Keratinocyte (primary cell): ENCODE measurements at regions not wholly inside any gene's neighbourhood (a gene's known extent, or its start where the extent isn't known, plus 50 kb on each side); places are given as distances from the start of the nearest gene placed in this dataset.

ENCODE experiments used
- DNase-seq: peaks from one replicate; pipeline ENCODE4 v3.0.0-alpha.2; 2011; ENCODE audit warnings: low read depth, missing footprints, low spot score
- FAIRE-seq: peaks from 2 replicates; lab custom pipeline; 2011; peaks lifted over from hg19 to GRCh38; lab: Jason Lieb, UNC
- H2AFZ ChIP-seq: 2 replicates; pipeline ENCODE4 v1.6.0; 2012; ENCODE audit warnings: low read length, control low read depth, inconsistent platforms; ENCODE audit not compliant: control insufficient read depth
- H3K27ac ChIP-seq: 2 replicates; pipeline ENCODE4 v1.5.1; 2011; ENCODE audit warnings: low read length; ENCODE audit not compliant: control insufficient read depth, insufficient read depth
- H3K27me3 ChIP-seq: 3 replicates; pipeline ENCODE4 v1.6.0; 2011; ENCODE audit warnings: low read length; ENCODE audit not compliant: control insufficient read depth, insufficient read depth; ENCODE audit errors: extremely low read depth
- H3K36me3 ChIP-seq, 2 experiments: 2 replicates in 1 of 2; 3 replicates in 1 of 2; pipeline ENCODE4 v1.5.1; 2011; ENCODE audit warnings: low read length in 2 of 2, mild to moderate bottlenecking in 1 of 2; ENCODE audit not compliant: control insufficient read depth in 2 of 2, insufficient read depth in 2 of 2; ENCODE audit errors: extremely low read depth in 1 of 2
- H3K4me1 ChIP-seq: 3 replicates; pipeline ENCODE4 v1.5.1; 2011; ENCODE audit warnings: low read length; ENCODE audit not compliant: control insufficient read depth, insufficient read depth; ENCODE audit errors: extremely low read depth
- H3K4me2 ChIP-seq: 3 replicates; pipeline ENCODE4 v1.6.0; 2011; ENCODE audit warnings: low read depth, low read length; ENCODE audit not compliant: control insufficient read depth, insufficient read depth; ENCODE audit errors: extremely low read depth
- H3K4me3 ChIP-seq, 3 experiments: fragments of 200-600 bp in 1 of 3; sonication (generic) in 1 of 3; 2 replicates in 2 of 3; 3 replicates in 1 of 3; pipeline ENCODE4 v1.5.1; 2011 to 2016; ENCODE audit warnings: low read length in 3 of 3, mild to moderate bottlenecking in 3 of 3, control low read depth in 2 of 3, inconsistent platforms in 1 of 3, low read depth in 1 of 3, mixed read lengths in 1 of 3, mixed run types in 1 of 3, moderate library complexity in 1 of 3; ENCODE audit not compliant: control insufficient read depth in 2 of 3, insufficient read depth in 2 of 3; ENCODE audit errors: extremely low read depth in 1 of 3
- H3K79me2 ChIP-seq: 2 replicates; pipeline ENCODE4 v1.6.0; 2012; ENCODE audit warnings: low read length; ENCODE audit not compliant: control insufficient read depth, insufficient read depth
- H3K9ac ChIP-seq: 3 replicates; pipeline ENCODE4 v1.6.0; 2011; ENCODE audit warnings: low read length; ENCODE audit not compliant: control insufficient read depth, insufficient read depth; ENCODE audit errors: extremely low read depth
- H3K9me1 ChIP-seq: 3 replicates; pipeline ENCODE4 v1.6.0; 2011; ENCODE audit warnings: low read length; ENCODE audit not compliant: control insufficient read depth, insufficient read depth; ENCODE audit errors: extremely low read depth
- H3K9me3 ChIP-seq: 2 replicates; pipeline ENCODE4 v1.5.1; 2012; ENCODE audit warnings: low read depth, low read length; ENCODE audit not compliant: control insufficient read depth
- H4K20me1 ChIP-seq: 3 replicates; pipeline ENCODE4 v1.6.0; 2011; ENCODE audit warnings: low read length; ENCODE audit not compliant: control insufficient read depth, insufficient read depth; ENCODE audit errors: extremely low read depth
- CTCF ChIP-seq, 3 experiments: IDR thresholded peaks in 1 of 3; conservative IDR thresholded peaks in 1 of 3; optimal IDR thresholded peaks in 1 of 3; 2 replicates in 2 of 3; 3 replicates in 1 of 3; pipeline versions ENCODE3 to v1.5.1; 2011; ENCODE audit warnings: low read length in 3 of 3, mild to moderate bottlenecking in 3 of 3, moderate library complexity in 2 of 3, control low read depth in 1 of 3, inconsistent platforms in 1 of 3; ENCODE audit not compliant: insufficient read depth in 2 of 3; ENCODE audit errors: extremely low read depth in 1 of 3
- EZH2 ChIP-seq: IDR thresholded peaks from one replicate; pipeline ENCODE4 v1.6.1; 2012; ENCODE audit warnings: inconsistent platforms, mild to moderate bottlenecking, low read length, moderate library complexity
- dilution Hi-C: fragments of 300-500 bp; cut with MboI; formaldehyde crosslinking; loops from one replicate; pipeline ENCODE4 v1.7.0; 2020; ENCODE audit warnings: low sequenced_read_pairs; ENCODE audit not compliant: extremely low pct_ligation_motif_present

DNA sequence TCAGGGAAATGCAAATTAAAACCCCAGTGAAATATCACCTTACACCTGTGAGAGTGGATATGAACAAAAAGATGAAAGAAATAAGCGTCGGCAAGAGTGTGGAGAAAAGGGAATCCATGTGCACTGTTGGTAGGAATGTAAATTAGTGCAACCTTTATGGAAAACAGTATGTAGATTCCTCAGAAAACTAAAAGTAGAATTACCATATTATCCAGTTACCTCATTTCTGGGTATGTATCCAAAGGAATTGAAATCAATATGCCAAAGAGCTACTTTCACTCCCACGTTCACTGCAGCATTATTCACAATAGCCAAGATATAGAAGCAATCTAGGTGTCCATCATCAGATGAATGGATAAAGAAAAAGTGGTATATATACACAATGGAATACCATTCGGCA is 246.0 kb upstream of the ARHGAP20 start:
- Histone ChIP-seq H3K9me3 (no peaks in the 10 kb centered on the region), H3K27me3 (peaks cover 4% of the 10 kb centered on the region)
- FAIRE-seq: no peak

GRCh38 chr11:110955776-110956175 is 243.5 kb upstream of the ARHGAP20 start:
- H3K4me3 ChIP-seq: no peak overlapping the region
- dilution Hi-C loops: no loop called here
- no peaks in the 10 kb centered on the region for H3K27me3 ChIP-seq
- H3K9ac ChIP-seq: no peak overlapping the region
- H3K9me1 ChIP-seq: no peaks in the 10 kb centered on the region
- H2AFZ ChIP-seq: no peak overlapping the region
- H3K4me2 ChIP-seq: no peak overlapping the region
- H3K27ac ChIP-seq: no peak overlapping the region
- H4K20me1 ChIP-seq: no peaks in the 10 kb centered on the region
- no peaks in the 10 kb centered on the region for H3K79me2 ChIP-seq
- no peaks in the 10 kb centered on the region for H3K9me3 ChIP-seq
- DNase-seq (no peak), FAIRE-seq (no peak)
- no peaks in the 10 kb centered on the region for H3K4me1 ChIP-seq
- TF ChIP-seq EZH2: no peak
- TF ChIP-seq CTCF (optimal IDR thresholded peaks at IDR 0.05 in 1 of 3, IDR thresholded peaks at IDR 0.05 in 1 of 3, conservative IDR thresholded peaks at IDR 0.05 in 1 of 3; ENCODE audit: extremely low read depth in 1 of 3, insufficient read depth in 2 of 3, low read length in 3 of 3): no peak
- no peaks in the 10 kb centered on the region for H3K36me3 ChIP-seq

More for the DNA sequence above, 246.0 kb upstream of the ARHGAP20 start:
- Histone ChIP-seq H3K9ac (no peak overlapping the region), H2AFZ (no peak overlapping the region), H4K20me1 (no peaks in the 10 kb centered on the region), H3K36me3 (no peaks in the 10 kb centered on the region), H3K9me1 (no peaks in the 10 kb centered on the region), H3K4me1 (no peaks in the 10 kb centered on the region), H3K79me2 (no peaks in the 10 kb centered on the region), H3K4me2 (no peak overlapping the region), H3K27ac (no peak overlapping the region), H3K4me3 (no peak overlapping the region)
- TF ChIP-seq CTCF (optimal IDR thresholded peaks at IDR 0.05 in 1 of 3, IDR thresholded peaks at IDR 0.05 in 1 of 3, conservative IDR thresholded peaks at IDR 0.05 in 1 of 3; ENCODE audit: extremely low read depth in 1 of 3, insufficient read depth in 2 of 3, low read length in 3 of 3): no peak
- DNase-seq: no peak
- dilution Hi-C loops: no loop called here
